ENCODE measurements at regions not wholly inside any gene's neighbourhood (a gene's known extent, or its start where the extent isn't known, plus 50 kb on each side); places are given as distances from the start of the nearest gene placed in this dataset.

GRCh38 chr9:110033869-110034268, 174.1 kb downstream of the C9orf152 start:
- no peak for TF ChIP-seq CTCF (IDR thresholded peaks at IDR 0.05)
- TF ChIP-seq POLR2A (IDR thresholded peaks at IDR 0.05) = no peak
